Epithelial cell of proximal tubule (primary cell): ENCODE measurements at regions not wholly inside any gene's neighbourhood (a gene's known extent, or its start where the extent isn't known, plus 50 kb on each side); places are given as distances from the start of the nearest gene placed in this dataset.

Experiments used
- DNase-seq: peaks from one replicate; pipeline ENCODE4 v3.0.0-alpha.2; 2011; ENCODE audit warnings: low read depth
- H3K4me3 ChIP-seq: 2 replicates; pipeline ENCODE4 v1.5.1; 2011; ENCODE audit warnings: low read depth, mild to moderate bottlenecking, low read length
- TF ChIP-seq, protein P1 (sequence below): conservative IDR thresholded peaks from 2 replicates; pipeline ENCODE4 v1.5.1; 2012; ENCODE audit warnings: low read depth, mild to moderate bottlenecking, low read length

GRCh38 chr7:13072014-13072413, 384.6 kb downstream of the ARL4A start:
- TF ChIP-seq, protein P1, sequence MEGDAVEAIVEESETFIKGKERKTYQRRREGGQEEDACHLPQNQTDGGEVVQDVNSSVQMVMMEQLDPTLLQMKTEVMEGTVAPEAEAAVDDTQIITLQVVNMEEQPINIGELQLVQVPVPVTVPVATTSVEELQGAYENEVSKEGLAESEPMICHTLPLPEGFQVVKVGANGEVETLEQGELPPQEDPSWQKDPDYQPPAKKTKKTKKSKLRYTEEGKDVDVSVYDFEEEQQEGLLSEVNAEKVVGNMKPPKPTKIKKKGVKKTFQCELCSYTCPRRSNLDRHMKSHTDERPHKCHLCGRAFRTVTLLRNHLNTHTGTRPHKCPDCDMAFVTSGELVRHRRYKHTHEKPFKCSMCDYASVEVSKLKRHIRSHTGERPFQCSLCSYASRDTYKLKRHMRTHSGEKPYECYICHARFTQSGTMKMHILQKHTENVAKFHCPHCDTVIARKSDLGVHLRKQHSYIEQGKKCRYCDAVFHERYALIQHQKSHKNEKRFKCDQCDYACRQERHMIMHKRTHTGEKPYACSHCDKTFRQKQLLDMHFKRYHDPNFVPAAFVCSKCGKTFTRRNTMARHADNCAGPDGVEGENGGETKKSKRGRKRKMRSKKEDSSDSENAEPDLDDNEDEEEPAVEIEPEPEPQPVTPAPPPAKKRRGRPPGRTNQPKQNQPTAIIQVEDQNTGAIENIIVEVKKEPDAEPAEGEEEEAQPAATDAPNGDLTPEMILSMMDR, result no peak
- no peak overlapping the region for H3K4me3 ChIP-seq
- DNase-seq, result no peak

- DNase-seq, result no peak
- TF ChIP-seq, protein P1, result no peak
- H3K4me3 ChIP-seq, result no peak overlapping the region
These were observed 390.0 kb downstream of the ARL4A start for GRCh38 chr7:13077466-13077865.

- no peak for DNase-seq
- no peak overlapping the region for H3K4me3 ChIP-seq
- TF ChIP-seq, protein P1, result no peak
These were observed 390.7 kb downstream of the ARL4A start for GRCh38 chr7:13078105-13078504.

GRCh38 chr7:13090959-13091358, 403.5 kb downstream of the ARL4A start:
- H3K4me3 ChIP-seq, result no peak overlapping the region
- TF ChIP-seq, protein P1, result no peak
- no peak for DNase-seq

- no peak for DNase-seq
- H3K4me3 ChIP-seq, result no peak overlapping the region
- TF ChIP-seq, protein P1, result no peak
These were observed 404.7 kb downstream of the ARL4A start for GRCh38 chr7:13091974-13092707.

DNA sequence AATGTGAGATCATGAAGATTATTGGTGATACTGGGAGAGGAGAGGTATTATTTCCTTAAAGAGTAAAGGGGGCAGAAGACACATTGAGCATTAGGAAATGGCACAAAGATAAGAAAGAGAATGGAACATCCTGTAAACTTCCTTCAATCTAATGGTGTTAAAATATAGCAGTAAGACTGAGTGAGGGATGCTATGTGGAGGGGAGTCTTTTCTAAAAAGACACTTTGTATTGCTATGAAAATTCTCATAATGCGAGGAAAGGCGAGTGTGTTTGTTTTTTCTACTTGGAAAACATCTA, 405.2 kb downstream of the ARL4A start:
- TF ChIP-seq, protein P1, result no peak
- no peak overlapping the region for H3K4me3 ChIP-seq
- DNase-seq, result no peak

DNA sequence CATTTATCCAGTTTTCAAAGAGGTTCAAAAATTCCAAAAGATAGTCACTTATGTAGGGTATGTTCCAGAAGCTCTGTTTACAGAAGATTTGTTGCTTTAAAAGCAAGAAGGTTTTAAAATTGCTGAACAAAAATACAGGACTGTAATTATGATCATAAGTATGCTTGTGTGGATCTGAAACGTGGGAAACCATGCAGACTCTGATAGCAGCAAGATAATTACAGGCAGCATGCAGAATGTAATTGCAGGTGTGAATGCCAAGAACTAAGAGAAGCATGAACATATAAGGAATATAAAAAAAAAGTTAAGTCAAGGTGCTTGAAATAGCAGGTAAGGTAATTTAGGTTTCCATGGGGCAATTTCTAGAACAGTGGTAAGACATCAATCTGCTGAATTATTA, 405.7 kb downstream of the ARL4A start:
- TF ChIP-seq, protein P1, result no peak
- no peak overlapping the region for H3K4me3 ChIP-seq

More for the DNA sequence above, 405.7 kb downstream of the ARL4A start:
- no peak for DNase-seq
